C1 segment of cervical spinal cord (tissue), 14 donors: ENCODE measurements at regions not wholly inside any gene's neighbourhood (a gene's known extent, or its start where the extent isn't known, plus 50 kb on each side); places are given as distances from the start of the nearest gene placed in this dataset.

Source experiments
- DNase-seq, 14 donors: peaks; one replicate each; lab custom pipeline; 2025; lab: John Stamatoyannopoulos, UW

DNA sequence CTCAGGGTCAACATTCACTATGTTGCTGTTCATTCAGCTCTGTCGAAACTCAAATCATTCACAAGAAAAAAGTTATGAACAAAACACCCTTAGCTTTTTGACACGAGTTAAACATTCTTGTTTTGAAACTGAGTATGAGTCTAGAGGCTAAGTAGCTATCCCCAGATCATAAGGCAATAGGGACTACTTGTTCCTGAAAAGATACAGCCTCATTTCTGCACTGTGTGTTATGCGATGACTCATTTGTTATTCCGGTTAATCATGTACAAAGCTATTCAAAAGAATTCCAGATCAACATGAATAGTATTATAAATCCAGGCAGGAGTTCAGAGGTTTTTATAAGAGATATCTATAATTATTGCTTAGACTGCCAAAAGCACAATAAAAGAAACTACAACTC, 908.0 kb downstream of the QKI start:
- no peak for DNase-seq

DNA sequence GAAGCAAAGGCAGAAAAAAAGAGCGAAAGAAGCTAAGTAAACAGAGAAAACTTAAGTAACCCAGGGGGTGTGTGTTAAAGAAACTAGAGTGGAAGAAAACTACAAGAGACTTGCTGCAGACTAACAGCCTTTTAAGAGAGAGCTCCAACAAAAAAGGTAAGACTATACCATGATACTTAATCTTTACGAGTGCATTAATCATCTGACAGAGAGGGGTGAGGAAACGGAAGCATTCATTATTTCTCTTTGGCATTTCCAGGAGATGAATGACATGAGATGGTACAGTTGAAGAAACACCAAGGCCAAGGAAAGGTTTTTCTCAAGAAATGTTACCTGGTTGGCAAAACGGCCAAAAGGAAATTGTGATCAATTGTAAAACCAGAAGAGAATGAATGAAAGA, 906.8 kb downstream of the QKI start:
- no peak for DNase-seq

DNA sequence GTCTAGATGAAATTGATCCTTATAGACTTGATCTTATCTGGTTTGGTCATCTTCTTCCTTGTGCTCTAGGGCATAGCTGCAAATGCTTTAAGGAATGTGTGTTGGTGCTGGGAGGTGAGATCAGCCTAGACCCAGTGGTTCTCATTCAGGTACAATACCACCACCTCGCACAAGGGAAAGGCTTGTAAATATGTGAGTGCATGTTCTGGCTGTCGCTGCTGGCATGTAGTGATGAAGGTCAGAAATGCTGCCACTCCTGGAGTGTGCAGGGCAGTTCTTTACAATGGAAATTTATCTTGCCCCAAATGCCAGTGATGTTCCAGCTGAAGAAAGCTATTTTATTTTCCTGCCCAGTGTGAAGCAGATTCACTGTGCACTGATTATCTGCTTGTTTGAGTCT, 900.9 kb downstream of the QKI start:
- no peak for DNase-seq

DNA sequence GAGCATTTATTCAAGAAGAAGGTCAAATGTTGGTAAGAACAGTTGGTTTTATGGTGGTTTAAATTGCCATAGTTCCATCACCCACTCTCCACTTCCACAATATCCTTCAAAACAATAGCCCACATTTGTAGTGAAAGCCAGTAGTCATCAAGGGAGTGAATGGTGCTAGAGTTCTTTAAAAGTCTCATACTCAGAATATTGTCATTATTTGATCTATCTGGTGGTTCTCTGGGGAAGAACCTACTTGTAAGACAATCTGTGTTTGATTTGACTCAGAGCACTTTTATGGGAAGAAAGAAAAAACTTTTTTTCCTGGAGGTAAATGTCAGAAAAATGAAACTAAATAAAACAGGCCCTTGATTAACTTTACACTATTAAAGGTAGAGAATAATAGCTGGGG, 893.8 kb downstream of the QKI start:
- DNase-seq: no peak

DNA sequence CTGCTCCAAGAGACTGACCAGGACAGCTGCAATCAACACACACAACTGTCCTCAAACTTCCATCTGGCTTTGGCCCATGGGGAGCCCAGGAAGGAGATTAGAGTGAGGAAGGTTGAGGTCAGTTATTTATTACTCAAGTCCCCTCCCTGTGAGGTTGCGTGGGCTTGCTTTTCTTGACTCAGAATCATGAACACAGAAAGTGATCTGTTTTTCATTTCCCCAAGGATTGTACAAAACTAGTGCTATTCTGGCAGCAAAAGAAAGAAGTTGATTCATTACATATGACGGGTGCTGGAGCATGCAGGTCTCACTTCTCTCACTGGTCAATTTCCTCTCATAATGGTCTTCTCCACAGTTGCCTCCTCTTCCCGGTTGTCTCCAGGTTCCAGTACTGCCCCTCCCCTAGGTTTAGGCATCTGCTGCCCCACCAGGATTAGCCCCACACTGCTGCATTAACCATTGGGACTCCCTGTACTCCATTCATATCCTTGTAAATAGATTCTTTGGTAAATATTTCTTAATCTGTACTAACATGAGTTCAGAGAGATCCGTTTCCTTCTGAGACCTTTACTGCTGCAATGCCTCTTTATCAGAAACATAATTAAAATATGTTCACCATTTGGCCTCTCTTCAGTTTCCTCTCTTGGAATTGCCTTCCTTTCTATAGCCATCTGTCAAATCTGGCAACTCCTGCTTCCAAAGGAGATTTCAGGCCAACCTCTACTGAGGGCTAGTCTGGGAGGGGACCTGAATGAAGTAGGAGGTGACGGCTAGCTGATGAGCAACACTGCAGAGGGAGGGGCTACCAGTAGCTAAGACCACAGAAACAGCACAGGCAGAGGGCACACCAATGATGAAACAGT, 888.8 kb downstream of the QKI start:
- peak in 1 of 14 donors; percentile 91 for DNase-seq

DNA sequence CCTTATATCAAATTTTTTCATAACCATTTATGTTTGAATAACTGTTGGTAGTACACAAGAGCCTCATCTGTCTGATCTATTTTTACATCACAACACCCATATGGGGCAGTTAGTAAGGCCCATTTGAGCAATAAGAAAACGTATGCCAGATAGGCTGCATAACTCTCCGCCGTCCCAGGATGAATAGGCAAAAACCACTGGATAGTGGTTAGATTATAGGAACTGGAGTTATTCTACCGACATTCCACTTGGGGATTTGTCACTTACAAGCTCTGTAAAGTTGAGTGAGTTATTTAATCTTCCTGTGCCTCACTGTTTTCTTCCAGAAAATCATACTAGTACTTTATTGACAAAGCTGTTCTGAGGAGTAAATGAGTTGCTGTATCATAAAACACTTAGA, 881.9 kb downstream of the QKI start:
- DNase-seq: no peak

DNA sequence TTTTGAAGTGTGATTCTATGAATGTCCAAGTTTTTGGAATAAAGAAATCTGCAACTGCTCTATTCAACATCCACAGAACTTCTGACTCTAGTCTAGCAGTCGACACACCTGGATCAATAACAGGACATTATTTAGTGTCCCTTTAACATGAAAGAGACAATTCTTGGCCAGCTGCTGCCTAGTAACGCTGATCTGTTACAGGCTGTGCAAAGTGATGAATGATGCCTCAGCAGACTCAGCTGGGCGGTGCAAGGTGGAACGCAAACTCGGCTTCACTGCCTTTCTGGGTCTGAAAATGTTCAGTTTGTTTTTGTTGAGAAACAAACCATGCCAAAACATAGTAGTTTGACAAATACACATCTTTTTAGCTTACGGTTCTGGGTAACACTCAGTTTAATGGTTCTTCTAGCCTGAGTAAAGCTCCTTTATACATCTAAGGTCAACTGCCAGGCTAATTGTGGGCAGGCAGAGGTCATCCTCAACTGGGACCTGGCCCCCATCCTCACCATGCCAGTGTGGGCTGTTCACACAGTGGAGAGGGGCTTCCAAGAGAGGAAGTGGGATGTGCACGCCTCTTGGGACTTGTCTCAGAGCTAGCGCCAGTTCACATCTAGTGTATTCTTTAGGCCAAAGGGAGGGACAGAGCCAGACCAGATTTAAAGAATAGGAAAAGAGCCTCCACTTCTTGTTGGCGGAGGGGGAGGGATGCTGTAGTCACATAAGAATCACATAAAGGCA, 879.7 kb downstream of the QKI start:
- no peak for DNase-seq

DNA sequence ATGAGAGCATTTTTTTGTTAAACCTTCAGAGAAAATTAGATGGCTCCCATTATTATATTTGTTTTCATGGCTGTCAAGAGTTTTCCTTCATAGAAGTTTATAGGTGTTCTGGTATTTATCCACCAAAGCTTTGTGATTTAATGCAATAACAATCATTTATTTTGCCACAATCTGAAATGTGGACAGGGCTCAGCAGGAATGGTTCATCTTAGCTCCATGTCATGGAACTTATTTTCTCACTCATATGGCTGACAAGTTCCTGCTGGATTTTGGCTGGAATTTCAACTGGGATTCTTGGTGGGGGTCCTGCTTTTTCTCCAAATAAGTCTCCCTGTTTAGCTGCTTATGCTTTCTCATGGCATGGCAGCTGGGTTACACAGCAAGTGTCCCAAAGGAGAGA, 876.7 kb downstream of the QKI start:
- DNase-seq: no peak

DNA sequence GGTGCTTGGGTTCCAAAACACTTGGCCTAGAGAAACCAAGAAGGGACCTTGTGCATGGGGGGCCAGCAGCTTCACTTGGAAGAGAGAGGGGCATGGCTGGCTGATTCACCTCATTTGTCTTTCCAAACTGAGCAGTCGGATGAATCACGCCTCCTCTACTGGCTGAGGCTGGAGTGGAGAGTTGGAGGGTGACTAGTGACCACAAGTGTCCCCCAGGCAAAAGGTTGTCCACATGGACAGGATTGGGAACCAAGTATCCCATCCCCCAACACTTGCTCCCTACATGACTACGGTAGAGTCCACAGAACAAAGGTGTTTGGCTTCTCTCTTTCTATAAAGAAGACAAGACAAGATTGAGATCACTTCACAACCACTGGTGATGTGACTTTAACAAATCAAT, 875.6 kb downstream of the QKI start:
- no peak for DNase-seq

DNA sequence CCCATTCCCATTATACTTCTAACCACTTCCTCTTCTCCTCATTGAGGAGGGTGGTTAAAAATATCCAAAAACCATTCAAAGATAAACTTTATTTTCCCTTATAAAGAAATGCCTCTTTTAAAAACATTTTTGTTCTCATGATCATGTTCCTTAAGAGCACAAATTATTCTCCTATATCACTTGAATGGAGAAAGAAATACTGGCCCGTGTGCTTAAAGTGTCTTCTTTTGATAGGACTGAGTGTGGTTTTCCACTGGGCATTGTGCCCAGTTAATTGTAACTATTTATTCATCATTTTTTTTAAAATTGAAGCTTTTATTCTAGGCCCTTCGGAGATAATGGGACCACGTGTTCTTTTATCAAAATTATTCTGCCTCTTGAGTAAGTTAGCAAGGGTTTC, 871.5 kb downstream of the QKI start:
- no peak for DNase-seq

DNA sequence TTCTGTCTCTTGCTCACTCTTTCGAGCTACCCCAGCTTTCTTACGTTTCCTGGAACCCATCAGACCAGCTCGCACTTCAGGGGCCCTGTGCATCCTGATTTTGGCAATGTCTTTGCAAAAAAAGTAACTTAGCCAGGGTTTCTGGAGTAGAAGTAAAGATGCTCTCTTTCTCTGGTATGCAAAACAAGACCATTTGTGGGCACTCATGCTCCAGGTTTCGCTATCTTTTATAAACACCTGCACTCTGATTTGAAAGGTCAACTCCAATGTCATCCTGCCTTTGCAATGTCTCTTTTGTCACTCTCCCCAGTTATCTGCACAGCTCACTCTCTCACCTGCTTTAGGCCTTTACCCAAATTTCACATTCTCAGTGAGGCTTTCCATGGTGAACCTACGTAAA, 869.1 kb downstream of the QKI start:
- no peak for DNase-seq

DNA sequence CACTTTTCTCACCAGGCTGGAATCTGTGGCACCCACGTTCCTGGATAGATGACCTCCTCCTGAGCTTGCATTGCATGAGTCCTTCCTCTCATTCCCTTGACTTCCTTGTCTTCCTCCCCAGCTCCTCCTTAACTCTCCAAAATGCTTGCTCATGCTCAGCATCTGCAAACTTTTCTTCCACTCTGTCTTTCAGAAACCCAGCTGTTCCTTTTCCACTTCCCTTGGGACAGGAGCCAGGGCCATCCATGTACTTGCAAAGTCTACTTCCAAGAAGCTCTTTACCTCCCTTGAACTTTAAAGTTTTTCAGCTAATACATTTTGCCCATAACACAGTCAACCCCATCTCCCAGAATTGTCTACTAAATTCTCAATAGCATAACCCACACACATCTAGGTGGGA, 861.7 kb downstream of the QKI start:
- DNase-seq: no peak

DNA sequence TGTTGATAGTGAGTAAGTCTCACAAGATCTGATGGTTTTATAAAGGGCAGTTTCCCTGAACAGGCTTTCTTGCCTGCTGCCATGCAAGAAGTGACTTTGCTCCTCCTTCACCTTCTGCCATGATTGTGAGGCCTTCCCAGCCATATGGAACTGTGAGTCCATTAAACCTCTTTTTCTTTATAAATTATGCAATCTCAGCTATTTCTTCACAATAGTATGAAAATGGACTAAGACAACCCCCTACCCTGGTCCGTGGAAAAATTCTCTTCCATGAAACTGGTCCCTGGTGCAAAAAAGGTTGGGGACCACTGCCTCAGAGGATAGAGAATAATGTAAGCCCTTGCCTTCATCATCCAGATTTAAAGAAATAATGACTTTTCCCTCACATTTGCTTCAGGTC, 861.3 kb downstream of the QKI start:
- no peak for DNase-seq

DNA sequence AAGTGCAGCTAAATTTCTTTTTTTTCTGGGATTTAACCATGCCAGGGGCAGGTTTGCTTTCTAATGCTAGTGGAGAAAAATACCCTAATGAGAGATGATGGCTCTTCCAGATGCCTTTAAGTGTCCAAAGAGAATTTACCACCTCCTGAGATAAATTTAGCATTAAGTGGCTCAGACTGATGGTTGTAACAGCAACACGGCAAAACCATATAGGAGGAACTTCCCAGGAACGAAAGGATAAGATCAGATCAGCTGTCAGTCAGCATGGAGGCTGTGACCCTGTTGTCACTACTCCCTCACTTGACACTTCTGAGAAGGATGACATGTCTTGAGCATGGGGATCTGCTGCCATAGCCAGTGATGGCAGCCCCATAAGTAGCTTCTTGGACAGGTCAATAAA, 860.0 kb downstream of the QKI start:
- no peak for DNase-seq

DNA sequence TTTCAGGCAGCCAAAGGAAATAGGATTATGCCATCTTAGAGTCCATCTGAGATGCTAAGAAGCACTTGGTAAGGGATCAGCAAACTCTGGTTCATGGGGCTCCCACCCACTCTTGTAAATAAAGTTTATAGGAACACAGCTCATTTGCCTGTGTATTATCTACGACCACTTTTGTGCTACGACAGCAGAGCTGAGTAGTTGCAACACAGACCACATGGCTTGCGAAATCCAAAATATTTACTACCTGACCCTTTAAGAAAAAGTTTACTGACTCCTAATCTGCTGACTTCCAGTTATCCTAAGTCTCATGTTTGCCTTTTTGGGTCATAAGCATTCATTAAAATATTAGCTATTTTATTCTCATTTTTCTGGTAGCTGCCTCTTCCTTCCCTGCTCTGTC, 859.0 kb downstream of the QKI start:
- DNase-seq: no peak

DNA sequence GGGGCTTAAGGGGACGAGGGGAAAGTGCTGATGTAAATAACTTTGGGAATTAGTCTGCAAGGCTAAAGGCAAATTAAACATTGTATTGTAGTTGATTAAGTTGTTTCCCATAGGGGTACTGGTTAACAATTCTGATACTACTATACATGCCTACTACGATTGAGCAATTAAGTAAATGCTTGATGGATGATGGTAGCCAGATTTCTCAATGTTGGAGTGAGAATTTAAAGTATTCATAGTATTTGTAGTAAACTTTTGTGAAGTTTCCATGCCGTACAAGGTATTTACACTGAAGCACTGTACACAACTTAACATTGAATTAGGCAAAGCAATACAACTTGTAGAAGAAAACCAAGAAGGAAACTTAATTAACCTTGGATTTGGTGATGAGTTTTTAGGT, 852.3 kb downstream of the QKI start:
- DNase-seq: no peak

DNA sequence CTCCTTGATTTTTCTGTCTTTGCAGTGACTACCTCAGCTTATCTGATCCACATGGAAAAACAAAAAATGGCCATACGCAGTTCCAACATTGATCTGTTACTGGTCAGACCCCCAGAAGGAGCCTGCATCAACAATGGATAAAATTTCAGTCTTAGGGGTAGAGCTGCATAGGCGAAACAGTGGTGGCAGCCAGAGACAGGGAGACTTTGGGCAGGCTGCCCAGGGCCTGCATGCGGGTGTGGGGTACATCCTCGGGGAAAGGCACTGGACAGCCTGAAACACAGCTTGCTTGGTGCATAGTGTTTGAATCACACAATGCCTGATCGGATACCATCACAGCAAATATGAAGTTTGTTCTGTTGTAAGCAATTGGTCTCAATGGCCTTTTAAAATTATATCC, 847.8 kb downstream of the QKI start:
- peak in 1 of 14 donors; percentile 2 for DNase-seq

DNA sequence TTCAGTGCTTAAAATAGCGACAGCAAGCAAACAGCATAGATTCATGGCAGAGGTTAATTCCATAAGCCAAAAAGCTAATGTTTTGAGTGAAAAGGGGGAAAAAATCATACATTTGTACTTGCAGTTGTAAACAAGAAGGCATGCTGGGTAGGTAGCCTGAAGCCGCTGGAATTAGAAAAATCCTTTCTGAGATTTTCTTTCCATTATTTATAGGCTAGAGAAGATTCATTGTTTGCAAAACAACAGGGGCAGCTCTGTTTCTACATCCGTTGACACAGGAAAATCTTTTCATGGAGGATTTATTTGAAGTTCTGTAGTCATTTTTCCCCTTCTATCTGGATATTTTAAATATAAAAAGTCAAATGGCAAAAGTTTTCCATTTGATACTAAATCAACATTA, 843.9 kb downstream of the QKI start:
- DNase-seq: no peak

DNA sequence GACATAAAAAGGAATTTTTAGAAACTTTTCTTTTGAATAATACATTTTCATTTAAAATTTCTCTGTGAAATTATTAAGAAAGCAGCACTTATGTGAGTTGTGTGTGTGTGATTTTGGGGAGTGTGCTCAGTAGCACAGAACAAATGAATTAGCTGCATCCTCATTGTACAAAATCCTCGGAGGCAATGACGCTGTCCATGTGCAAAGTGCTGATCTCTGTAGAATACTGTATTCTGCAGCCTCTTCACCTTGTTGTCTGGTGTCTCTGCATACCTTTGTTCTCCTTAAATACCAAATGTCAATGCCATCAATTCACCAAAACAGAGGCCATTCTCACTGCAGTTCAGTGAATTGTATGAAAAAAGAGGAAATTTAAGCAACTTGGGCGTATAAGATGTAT, 838.4 kb downstream of the QKI start:
- DNase-seq: no peak

DNA sequence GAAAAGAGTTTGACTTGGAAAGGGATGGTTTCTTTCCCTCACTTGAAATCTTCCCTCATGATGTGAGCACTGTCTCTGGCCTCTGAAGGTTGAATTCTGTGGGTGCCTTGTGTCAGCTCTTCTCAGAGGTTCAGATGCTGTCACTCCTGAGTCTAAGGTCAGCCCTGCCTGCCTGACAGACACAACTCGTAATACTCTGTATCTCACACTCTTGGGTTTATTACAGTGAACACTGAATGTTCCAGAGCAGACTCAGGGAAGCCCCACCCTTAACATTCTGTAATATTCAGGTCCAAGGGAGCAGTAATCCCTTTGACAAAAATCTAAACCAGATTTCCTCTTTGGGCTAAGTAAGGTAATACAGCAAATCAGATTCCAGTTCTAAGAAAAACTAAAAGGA, 837.8 kb downstream of the QKI start:
- no peak for DNase-seq

DNA sequence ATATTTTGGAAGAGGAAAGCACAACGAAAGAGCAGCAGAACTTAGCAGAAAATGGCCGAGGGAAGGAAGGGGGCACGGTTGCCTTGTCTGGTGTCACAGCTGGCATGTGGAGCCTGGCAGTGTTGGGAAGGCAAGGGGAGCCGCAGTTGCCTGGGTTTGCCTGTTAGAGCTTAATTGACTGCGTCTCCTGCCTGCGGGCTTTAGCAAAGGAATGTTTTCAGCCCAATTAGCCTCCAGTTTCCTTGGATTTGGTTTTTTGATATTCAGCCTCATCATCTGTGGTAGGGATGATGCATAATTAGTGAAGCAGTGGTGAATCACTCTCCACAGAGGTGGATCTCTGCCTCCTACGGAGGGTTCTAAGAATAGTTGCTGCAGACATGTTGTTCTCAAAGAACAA, 832.6 kb downstream of the QKI start:
- DNase-seq: peak in 6 of 14 donors; percentile 3 to 65 (median 20)

DNA sequence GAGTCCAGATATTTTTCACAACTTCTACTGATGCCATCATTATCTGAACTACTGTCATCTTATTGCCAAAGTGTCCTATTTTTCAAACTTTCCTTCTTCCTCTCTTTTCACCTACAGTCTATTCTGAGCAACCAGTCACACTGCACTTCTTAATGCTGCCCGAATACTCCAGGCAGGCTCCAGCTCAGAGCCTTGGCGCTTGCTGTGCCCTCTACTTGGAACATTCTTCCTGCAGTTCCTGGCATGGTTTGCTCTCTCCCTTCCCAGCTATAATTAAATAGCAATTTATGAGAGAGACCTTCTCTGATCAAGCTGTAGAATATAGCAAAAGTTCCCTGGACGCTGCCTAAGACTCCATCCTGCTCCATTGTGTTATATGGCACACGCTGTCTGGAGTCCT, 831.6 kb downstream of the QKI start:
- peak in 2 of 14 donors; percentile 5 to 26 for DNase-seq

DNA sequence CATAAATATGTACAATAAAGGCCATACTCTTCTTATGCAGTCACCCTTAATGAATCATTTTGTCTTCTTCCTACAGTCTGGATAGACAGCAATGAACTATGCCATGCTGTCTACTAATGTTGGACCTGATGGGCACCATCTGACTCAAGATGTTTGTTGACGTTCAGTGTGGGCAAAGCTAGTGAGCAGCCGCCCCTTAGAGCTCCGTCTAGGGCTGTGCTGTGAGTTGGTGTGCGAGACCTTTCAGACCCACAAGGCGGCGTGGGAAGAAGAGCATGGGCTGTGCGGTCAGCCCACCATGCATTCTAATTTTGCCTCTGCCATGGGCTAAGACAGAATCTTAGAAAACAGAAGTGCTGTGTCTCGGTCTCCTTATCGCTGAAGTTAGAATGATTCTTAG, 829.4 kb downstream of the QKI start:
- no peak for DNase-seq
